SK-N-SH (cell line): ENCODE measurements at regions not wholly inside any gene's neighbourhood (a gene's known extent, or its start where the extent isn't known, plus 50 kb on each side); places are given as distances from the start of the nearest gene placed in this dataset.

Source experiments
- CTCF ChIA-PET: fragments of 300-600, 350-600 bp; formaldehyde crosslinking; extraction: SDS; loops from one replicate; lab custom pipeline; 2021; lab: Yijun Ruan, JAX
- POLR2A ChIA-PET: fragments of 350-600 bp; sonication (Branson Sonifier 250); formaldehyde crosslinking; extraction: SDS; loops from one replicate; lab custom pipeline; 2020; ENCODE audit warnings: antibody characterized with exemption, inconsistent platforms; lab: Yijun Ruan, JAX
- DNase-seq: peaks from one replicate; pipeline ENCODE4 v3.0.0; 2012
- H2AFZ ChIP-seq: fragments of 200-600 bp; sonication (generic); 2 replicates; pipeline ENCODE4 v1.8.1; 2016; ENCODE audit warnings: antibody characterized with exemption, mild to moderate bottlenecking, low read depth
- H3F3A ChIP-seq: fragments of 200-600 bp; sonication (generic); replicated peaks from 2 replicates; pipeline ENCODE3; 2016; ENCODE audit warnings: antibody characterized with exemption, mild to moderate bottlenecking; ENCODE audit not compliant: insufficient read depth
- H3K27ac ChIP-seq, 2 experiments: fragments of 200-500 bp in 1 of 2; fragments of 200-600 bp in 1 of 2; sonication (Bioruptor generic) in 1 of 2; sonication (generic), shearing (Covaris generic) in 1 of 2; 2 replicates each; pipeline versions ENCODE4 v1.5.1 to v1.6.1; 2014 to 2016; ENCODE audit warnings: low read depth in 2 of 2, inconsistent platforms in 1 of 2, low read length in 1 of 2, mild to moderate bottlenecking in 1 of 2, mixed read lengths in 1 of 2
- H3K27me3 ChIP-seq: fragments of 200-600 bp; sonication (generic), shearing (Covaris generic); 2 replicates; pipeline ENCODE4 v1.6.1; 2016; ENCODE audit warnings: mixed run types; ENCODE audit not compliant: insufficient read depth
- H3K36me3 ChIP-seq, 2 experiments: fragments of 200-500 bp in 1 of 2; fragments of 200-600 bp in 1 of 2; sonication (Bioruptor generic) in 1 of 2; sonication (generic) in 1 of 2; replicated peaks in 1 of 2; 2 replicates each; pipeline versions ENCODE3 to v1.5.1; 2014 to 2016; ENCODE audit warnings: low read length in 1 of 2, mild to moderate bottlenecking in 1 of 2; ENCODE audit not compliant: insufficient read depth in 2 of 2, control insufficient read depth in 1 of 2
- H3K4me1 ChIP-seq, 2 experiments: fragments of 200-500 bp in 1 of 2; fragments of 200-600 bp in 1 of 2; sonication (Bioruptor generic) in 1 of 2; sonication (generic), shearing (Covaris generic) in 1 of 2; 2 replicates each; pipeline versions ENCODE4 v1.5.1 to v1.6.1; 2014 to 2016; ENCODE audit warnings: low read depth in 1 of 2, low read length in 1 of 2, mixed run types in 1 of 2; ENCODE audit not compliant: insufficient read depth in 2 of 2, control insufficient read depth in 1 of 2
- H3K4me2 ChIP-seq: fragments of 200-600 bp; sonication (generic), shearing (Covaris generic); 2 replicates; pipeline ENCODE4 v1.6.1; 2017; ENCODE audit warnings: mixed run types
- H3K4me3 ChIP-seq, 2 experiments: fragments of 200-500 bp in 1 of 2; fragments of 200-600 bp in 1 of 2; sonication (Bioruptor generic) in 1 of 2; sonication (generic), shearing (Covaris generic) in 1 of 2; 2 replicates each; pipeline versions ENCODE4 v1.5.1 to v1.8.1; 2014 to 2016; ENCODE audit warnings: low read depth in 2 of 2, inconsistent platforms in 1 of 2, low read length in 1 of 2, mild to moderate bottlenecking in 1 of 2, mixed read lengths in 1 of 2, moderate library complexity in 1 of 2
- H3K79me2 ChIP-seq: fragments of 200-600 bp; sonication (generic); 2 replicates; pipeline ENCODE4 v1.8.1; 2017; ENCODE audit warnings: mild to moderate bottlenecking; ENCODE audit not compliant: insufficient read depth
- H3K9ac ChIP-seq: fragments of 200-600 bp; sonication (generic); 2 replicates; pipeline ENCODE4 v1.6.1; 2017; ENCODE audit warnings: mixed run types
- H3K9me2 ChIP-seq: fragments of 200-600 bp; sonication (generic); 2 replicates; pipeline ENCODE4 v1.6.1; 2017; ENCODE audit warnings: mixed run types
- H3K9me3 ChIP-seq: fragments of 200-600 bp; sonication (generic); 2 replicates; pipeline ENCODE4 v1.6.1; 2017; ENCODE audit warnings: mixed run types, mild to moderate bottlenecking, moderate library complexity
- H4K20me1 ChIP-seq: fragments of 200-600 bp; sonication (generic); 2 replicates; pipeline ENCODE4 v1.6.1; 2017; ENCODE audit warnings: mild to moderate bottlenecking, mixed run types; ENCODE audit not compliant: insufficient read depth
- CTCF ChIP-seq: fragments of 200-600 bp; sonication (generic); IDR thresholded peaks from 2 replicates; pipeline ENCODE4 v1.6.1; 2017; ENCODE audit warnings: antibody characterized with exemption, mild to moderate bottlenecking, moderate library complexity
- ELF1 ChIP-seq: IDR thresholded peaks from 2 replicates; pipeline ENCODE4 v1.4.0; 2012
- EP300 ChIP-seq, 2 experiments: IDR thresholded peaks; 2 replicates each; pipeline versions ENCODE4 v1.4.0 to v1.6.1; 2012; ENCODE audit warnings: borderline replicate concordance in 1 of 2, low read depth in 1 of 2, low read length in 1 of 2
- EZH2phosphoT487 ChIP-seq: fragments of 200-600 bp; sonication (generic); IDR thresholded peaks from 2 replicates; pipeline ENCODE4 v1.6.1; 2017; ENCODE audit warnings: low read depth, mixed run types, mild to moderate bottlenecking, antibody characterized with exemption, moderate library complexity, borderline replicate concordance
- FOSL2 ChIP-seq: IDR thresholded peaks from 2 replicates; pipeline ENCODE4 v1.4.0; 2012; ENCODE audit warnings: low read depth, mild to moderate bottlenecking, moderate library complexity, borderline replicate concordance
- FOXM1 ChIP-seq: IDR thresholded peaks from 2 replicates; pipeline ENCODE4 v1.4.0; 2012; ENCODE audit warnings: low read depth, mild to moderate bottlenecking
- GABPA ChIP-seq: IDR thresholded peaks from 2 replicates; pipeline ENCODE4 v1.4.0; 2012; ENCODE audit warnings: low read depth, mild to moderate bottlenecking
- IRF3 ChIP-seq: fragments of 150-350 bp; IDR thresholded peaks from 2 replicates; pipeline ENCODE4 v1.6.1; 2016; ENCODE audit warnings: mild to moderate bottlenecking, low read depth, low read length
- JUND ChIP-seq: IDR thresholded peaks from 2 replicates; pipeline ENCODE4 v1.4.0; 2012
- NRF1 ChIP-seq: IDR thresholded peaks from 2 replicates; pipeline ENCODE4 v1.6.1; 2012; ENCODE audit warnings: low read depth, mild to moderate bottlenecking, low read length
- RCOR1 ChIP-seq: fragments of 150-350 bp; IDR thresholded peaks from 2 replicates; pipeline ENCODE4 v1.6.1; 2017; ENCODE audit warnings: antibody characterized with exemption, low read length
- RXRA ChIP-seq: IDR thresholded peaks from 2 replicates; pipeline ENCODE4 v1.4.0; 2012; ENCODE audit warnings: low read depth, mild to moderate bottlenecking, borderline replicate concordance
- TAF1 ChIP-seq: IDR thresholded peaks from 2 replicates; pipeline ENCODE4 v1.6.1; 2012; ENCODE audit warnings: low read depth, mild to moderate bottlenecking, low read length, moderate library complexity, borderline replicate concordance
- TCF12 ChIP-seq: IDR thresholded peaks from 2 replicates; pipeline ENCODE4 v1.4.0; 2012
- TEAD4 ChIP-seq: IDR thresholded peaks from 2 replicates; pipeline ENCODE4 v1.4.0; 2012; ENCODE audit warnings: mild to moderate bottlenecking, borderline replicate concordance; ENCODE audit not compliant: insufficient read depth
- USF1 ChIP-seq: IDR thresholded peaks from 2 replicates; pipeline ENCODE4 v1.4.0; 2012; ENCODE audit warnings: low read depth, borderline replicate concordance
- USF2 ChIP-seq: fragments of 150-350 bp; IDR thresholded peaks from 2 replicates; pipeline ENCODE4 v1.6.1; 2017; ENCODE audit warnings: antibody characterized with exemption, low read length, low read depth, borderline replicate concordance
- YY1 ChIP-seq: IDR thresholded peaks from 2 replicates; pipeline ENCODE4 v1.4.0; 2012; ENCODE audit warnings: low read depth, mild to moderate bottlenecking
- ZBTB33 ChIP-seq: IDR thresholded peaks from 2 replicates; pipeline ENCODE4 v1.4.0; 2012; ENCODE audit warnings: low read depth, borderline replicate concordance
- WGBS: methylation state at CpG from one replicate; pipeline ENCODE4 v1.1.6; 2017; ENCODE audit warnings: low lambda C conversion rate; 5-methylcytosine and 5-hydroxymethylcytosine counted together

- Histone ChIP-seq H3K9me2 (no peaks in the 10 kb centered on the region), H3K27ac (no peak overlapping the region), H3K4me1 (no peaks in the 10 kb centered on the region), H3K27me3 (no peaks in the 10 kb centered on the region), H3K36me3 (peaks cover 0 to 3% of the 10 kb centered on the region in 2 experiments), H3K9me3 (no peaks in the 10 kb centered on the region), H4K20me1 (no peaks in the 10 kb centered on the region), H3K4me2 (no peak overlapping the region), H3F3A (no peaks in the 10 kb centered on the region), H3K79me2 (no peaks in the 10 kb centered on the region), H3K4me3 (no peak overlapping the region), H3K9ac (no peak overlapping the region), H2AFZ (no peak overlapping the region)
- POLR2A ChIA-PET = no interaction called here
- CTCF ChIA-PET = no interaction called here
- 31% methylated on average over 2 of the region's 2 CpGs for WGBS
- no peak for TF ChIP-seq FOSL2
- no peak for DNase-seq
Observed at GRCh38 chr2:82485701-82486100, 1973.4 kb downstream of the SUCLG1 start.

- Histone ChIP-seq H4K20me1 (no peaks in the 10 kb centered on the region), H2AFZ (no peak overlapping the region), H3K9ac (no peak overlapping the region), H3K9me2 (no peaks in the 10 kb centered on the region), H3K36me3 (peaks cover 0 to 3% of the 10 kb centered on the region in 2 experiments), H3K27me3 (no peaks in the 10 kb centered on the region), H3K9me3 (no peaks in the 10 kb centered on the region), H3K27ac (no peak overlapping the region), H3K4me2 (no peak overlapping the region), H3K4me1 (no peaks in the 10 kb centered on the region), H3K79me2 (no peaks in the 10 kb centered on the region), H3F3A (no peaks in the 10 kb centered on the region), H3K4me3 (no peak overlapping the region)
- POLR2A ChIA-PET = no interaction called here
- WGBS = 42% methylated on average over 2 of the region's 2 CpGs
- TF ChIP-seq RXRA = no peak
- TF ChIP-seq JUND = no peak
- TF ChIP-seq EZH2phosphoT487 = no peak
- TF ChIP-seq ELF1 = no peak
- no peak for TF ChIP-seq TEAD4
- TF ChIP-seq NRF1 = no peak
- TF ChIP-seq TAF1 = no peak
- TF ChIP-seq RCOR1 = no peak
- no peak for TF ChIP-seq EP300 (IDR thresholded peaks at IDR 0.05; ENCODE audit: borderline replicate concordance in 1 of 2, low read depth in 1 of 2, low read length in 1 of 2)
- no peak for TF ChIP-seq USF1
- TF ChIP-seq FOSL2 = no peak
- no peak for TF ChIP-seq IRF3
- no peak for TF ChIP-seq YY1
- no peak for TF ChIP-seq GABPA
- no peak for TF ChIP-seq TCF12
- no peak for TF ChIP-seq FOXM1
- TF ChIP-seq USF2 = no peak
- no peak for TF ChIP-seq CTCF
- TF ChIP-seq ZBTB33 = no peak
- CTCF ChIA-PET = no interaction called here
- no peak for DNase-seq
Observed at GRCh38 chr2:82481207-82481606, 1977.9 kb downstream of the SUCLG1 start.
